GM12891 (cell line): ENCODE measurements at regions not wholly inside any gene's neighbourhood (a gene's known extent, or its start where the extent isn't known, plus 50 kb on each side); places are given as distances from the start of the nearest gene placed in this dataset.

Experiments used
- PAX5 ChIP-seq: IDR thresholded peaks from 2 replicates; pipeline ENCODE4 v1.6.1; 2011; ENCODE audit warnings: low read length, moderate library complexity, mild to moderate bottlenecking; ENCODE audit not compliant: insufficient read depth, severe bottlenecking
- POLR2A ChIP-seq: IDR thresholded peaks from 2 replicates; pipeline ENCODE4 v1.6.1; 2011; ENCODE audit warnings: low read depth, low read length, control low read depth
- POLR2AphosphoS5 ChIP-seq: IDR thresholded peaks from 2 replicates; pipeline ENCODE4 v1.6.1; 2011; ENCODE audit warnings: low read depth, low read length, control low read depth
- TAF1 ChIP-seq: IDR thresholded peaks from 2 replicates; pipeline ENCODE4 v1.6.1; 2011; ENCODE audit warnings: low read depth, low read length, control low read depth

GRCh38 chrX:113058634-113059033, 218.0 kb upstream of the AMOT start:
- TF ChIP-seq POLR2AphosphoS5: no peak
- no peak for TF ChIP-seq PAX5
- TF ChIP-seq TAF1: no peak
- TF ChIP-seq POLR2A: no peak
